ENCODE measurements at regions not wholly inside any gene's neighbourhood (a gene's known extent, or its start where the extent isn't known, plus 50 kb on each side); places are given as distances from the start of the nearest gene placed in this dataset.

DNA sequence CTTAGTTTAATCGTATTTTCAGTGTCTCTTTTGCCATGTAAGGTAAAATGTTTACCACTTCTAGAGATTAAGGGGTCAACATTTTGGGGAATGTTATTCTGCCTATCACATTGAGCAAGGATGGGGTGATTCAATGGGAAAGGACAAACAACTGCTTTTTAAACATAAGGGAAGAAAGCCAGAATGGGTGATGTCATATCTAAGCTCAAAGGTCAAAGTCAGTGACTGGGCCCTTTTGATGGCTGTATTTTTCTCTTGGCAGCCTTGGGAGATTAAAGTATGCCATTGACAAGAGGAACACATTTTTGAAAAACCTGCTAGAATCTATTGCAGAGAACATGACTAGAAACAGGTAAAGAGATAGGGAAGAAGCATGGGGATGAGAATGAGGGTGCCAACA lies 477.3 kb upstream of the IRAK1BP1 start:
- peaks cover 0 to 19% of the 10 kb centered on the region in 2 donors for H3K9me3 ChIP-seq
- no peak for TF ChIP-seq CTCF (IDR thresholded peaks at IDR 0.05)
- no peaks in the 10 kb centered on the region for H3K36me3 ChIP-seq

GRCh38 chr6:78397499-78397898 lies 469.9 kb upstream of the IRAK1BP1 start:
- no peak for DNase-seq (ENCODE audit: low spot score)
- H3K9me3 ChIP-seq = no peaks in the 10 kb centered on the region
- H3K4me3 ChIP-seq = no peak overlapping the region
- no peaks in the 10 kb centered on the region for H3K27me3 ChIP-seq
- no peak overlapping the region for H3K27ac ChIP-seq
- TF ChIP-seq CTCF (IDR thresholded peaks at IDR 0.05) = no peak
- no peaks in the 10 kb centered on the region for H3K4me1 ChIP-seq
- no peaks in the 10 kb centered on the region for H3K36me3 ChIP-seq

More for the DNA sequence above, 477.3 kb upstream of the IRAK1BP1 start:
- no peak overlapping the region for H3K4me3 ChIP-seq
- no peak for DNase-seq (ENCODE audit: low spot score)
- no peaks in the 10 kb centered on the region for H3K4me1 ChIP-seq
- H3K27me3 ChIP-seq = no peaks in the 10 kb centered on the region
- no peak overlapping the region for H3K27ac ChIP-seq

GRCh38 chr6:78398292-78398691 lies 469.1 kb upstream of the IRAK1BP1 start:
- H3K4me1 ChIP-seq = no peaks in the 10 kb centered on the region
- H3K27ac ChIP-seq = no peak overlapping the region
- no peaks in the 10 kb centered on the region for H3K27me3 ChIP-seq
- no peaks in the 10 kb centered on the region for H3K9me3 ChIP-seq
- H3K4me3 ChIP-seq = no peak overlapping the region
- DNase-seq (ENCODE audit: low spot score) = no peak
- TF ChIP-seq CTCF (IDR thresholded peaks at IDR 0.05) = no peak
- no peaks in the 10 kb centered on the region for H3K36me3 ChIP-seq

GRCh38 chr6:78400076-78400475 lies 467.3 kb upstream of the IRAK1BP1 start:
- no peak overlapping the region for H3K4me3 ChIP-seq
- H3K9me3 ChIP-seq = no peaks in the 10 kb centered on the region
- H3K4me1 ChIP-seq = no peaks in the 10 kb centered on the region
- TF ChIP-seq CTCF (IDR thresholded peaks at IDR 0.05) = no peak
- no peak overlapping the region for H3K27ac ChIP-seq
- no peaks in the 10 kb centered on the region for H3K27me3 ChIP-seq
- no peaks in the 10 kb centered on the region for H3K36me3 ChIP-seq
- DNase-seq (ENCODE audit: low spot score) = no peak

GRCh38 chr6:78427386-78427785 lies 440.0 kb upstream of the IRAK1BP1 start:
- no peak for TF ChIP-seq CTCF (IDR thresholded peaks at IDR 0.05)
- Histone ChIP-seq H3K36me3 (no peaks in the 10 kb centered on the region), H3K9me3 (no peaks in the 10 kb centered on the region), H3K27me3 (no peaks in the 10 kb centered on the region), H3K27ac (no peak overlapping the region), H3K4me1 (no peaks in the 10 kb centered on the region), H3K4me3 (no peak overlapping the region)
- no peak for DNase-seq (ENCODE audit: low spot score)

GRCh38 chr6:78430521-78430920 lies 436.8 kb upstream of the IRAK1BP1 start:
- TF ChIP-seq CTCF (IDR thresholded peaks at IDR 0.05) = no peak
- Histone ChIP-seq H3K4me1 (no peaks in the 10 kb centered on the region), H3K4me3 (no peak overlapping the region), H3K9me3 (no peaks in the 10 kb centered on the region), H3K27me3 (no peaks in the 10 kb centered on the region), H3K36me3 (no peaks in the 10 kb centered on the region), H3K27ac (no peak overlapping the region)
- DNase-seq (ENCODE audit: low spot score) = no peak
